IgD-negative memory B cell (primary cell): ENCODE measurements at regions not wholly inside any gene's neighbourhood (a gene's known extent, or its start where the extent isn't known, plus 50 kb on each side); places are given as distances from the start of the nearest gene placed in this dataset.

Source experiments
- H3K27ac Mint-ChIP-seq, 3 donors: one replicate each; pipeline ENCODE4 v1.8.0; 2020 to 2022; ENCODE audit warnings: mild to moderate bottlenecking in 3 of 3, mixed read lengths in 3 of 3, moderate library complexity in 1 of 3
- H3K27me3 Mint-ChIP-seq: one replicate; pipeline ENCODE4 v1.8.0; 2021; ENCODE audit warnings: mixed read lengths
- H3K36me3 Mint-ChIP-seq: one replicate; pipeline ENCODE4 v1.8.0; 2020; ENCODE audit warnings: mild to moderate bottlenecking, mixed read lengths
- H3K4me1 Mint-ChIP-seq, 3 donors: one replicate each; pipeline ENCODE4 v1.8.0; 2020 to 2022; ENCODE audit warnings: mixed read lengths in 3 of 3, mild to moderate bottlenecking in 1 of 3
- H3K4me3 Mint-ChIP-seq, 4 donors: one replicate each; pipeline ENCODE4 v1.8.0; 2020 to 2022; ENCODE audit warnings: mild to moderate bottlenecking in 4 of 4, mixed read lengths in 4 of 4, moderate library complexity in 3 of 4
- H3K9me3 Mint-ChIP-seq, 3 donors: one replicate each; pipeline ENCODE4 v1.8.0; 2020 to 2021; ENCODE audit warnings: mixed read lengths in 3 of 3, mild to moderate bottlenecking in 1 of 3

- H3K9me3 Mint-ChIP-seq: peaks cover 0 to 2% (median 2%) of the 10 kb centered on the region in 3 donors
- peaks cover 8% of the 10 kb centered on the region for H3K27me3 Mint-ChIP-seq
- peak overlapping the region in 2 of 4 donors; percentile 51 to 65 for H3K4me3 Mint-ChIP-seq
- H3K36me3 Mint-ChIP-seq: no peaks in the 10 kb centered on the region
- H3K4me1 Mint-ChIP-seq: peaks cover 2 to 8% (median 6%) of the 10 kb centered on the region in 3 donors
- H3K27ac Mint-ChIP-seq: peak overlapping the region in 1 of 3 donors; percentile 89
Measured at GRCh38 chr10:1938317-1938716, 201.0 kb upstream of the ADARB2 start.

GRCh38 chr10:1935912-1936311 lies 198.6 kb upstream of the ADARB2 start:
- H3K27ac Mint-ChIP-seq: no peak overlapping the region
- peaks cover 2% of the 10 kb centered on the region for H3K36me3 Mint-ChIP-seq
- H3K27me3 Mint-ChIP-seq: peaks cover 14% of the 10 kb centered on the region
- no peak overlapping the region for H3K4me3 Mint-ChIP-seq
- no peaks in the 10 kb centered on the region for H3K9me3 Mint-ChIP-seq
- H3K4me1 Mint-ChIP-seq: peaks cover 5 to 12% (median 9%) of the 10 kb centered on the region in 3 donors

GRCh38 chr10:1933215-1933614 lies 195.9 kb upstream of the ADARB2 start:
- Mint-ChIP-seq H3K27ac (no peak overlapping the region), H3K4me1 (peaks cover under 1 to 8% (median 6%) of the 10 kb centered on the region in 3 donors), H3K9me3 (no peaks in the 10 kb centered on the region), H3K4me3 (no peak overlapping the region), H3K27me3 (peaks cover 14% of the 10 kb centered on the region), H3K36me3 (peaks cover 2% of the 10 kb centered on the region)

- peaks cover 0 to 7% (median 6%) of the 10 kb centered on the region in 3 donors for H3K4me1 Mint-ChIP-seq
- H3K4me3 Mint-ChIP-seq: no peak overlapping the region
Measured at GRCh38 chr10:1932692-1933094, 195.4 kb upstream of the ADARB2 start.

GRCh38 chr10:1928606-1929005 lies 191.3 kb upstream of the ADARB2 start:
- Mint-ChIP-seq H3K27me3 (peaks cover 18% of the 10 kb centered on the region), H3K9me3 (no peaks in the 10 kb centered on the region), H3K36me3 (peaks cover 2% of the 10 kb centered on the region), H3K27ac (peak overlapping the region in 1 of 3 donors; percentile 82), H3K4me3 (no peak overlapping the region), H3K4me1 (peaks cover 0 to 7% (median 6%) of the 10 kb centered on the region in 3 donors)

More at GRCh38 chr10:1932692-1933094, 195.4 kb upstream of the ADARB2 start:
- H3K27me3 Mint-ChIP-seq: peaks cover 16% of the 10 kb centered on the region
- no peaks in the 10 kb centered on the region for H3K9me3 Mint-ChIP-seq
- H3K27ac Mint-ChIP-seq: no peak overlapping the region
- peaks cover 2% of the 10 kb centered on the region for H3K36me3 Mint-ChIP-seq

- H3K27me3 Mint-ChIP-seq: peaks cover 8% of the 10 kb centered on the region
- H3K27ac Mint-ChIP-seq: no peak overlapping the region
- peaks cover 0 to 5% (median 0%) of the 10 kb centered on the region in 3 donors for H3K4me1 Mint-ChIP-seq
- H3K36me3 Mint-ChIP-seq: no peaks in the 10 kb centered on the region
- peaks cover 0 to 5% (median 0%) of the 10 kb centered on the region in 3 donors for H3K9me3 Mint-ChIP-seq
- no peak overlapping the region for H3K4me3 Mint-ChIP-seq
Measured at GRCh38 chr10:1923998-1924397, 186.7 kb upstream of the ADARB2 start.

GRCh38 chr10:1923586-1923985 lies 186.3 kb upstream of the ADARB2 start:
- H3K4me3 Mint-ChIP-seq: peak overlapping the region in 1 of 4 donors; percentile 53

GRCh38 chr10:1920941-1921340 lies 183.6 kb upstream of the ADARB2 start:
- H3K27ac Mint-ChIP-seq: no peak overlapping the region
- H3K36me3 Mint-ChIP-seq: no peaks in the 10 kb centered on the region
- H3K9me3 Mint-ChIP-seq: peaks cover 0 to 17% (median 0%) of the 10 kb centered on the region in 3 donors
- H3K4me3 Mint-ChIP-seq: no peak overlapping the region
- H3K4me1 Mint-ChIP-seq: peaks cover 0 to 5% (median 0%) of the 10 kb centered on the region in 3 donors
- peaks cover 4% of the 10 kb centered on the region for H3K27me3 Mint-ChIP-seq

More at GRCh38 chr10:1923586-1923985, 186.3 kb upstream of the ADARB2 start:
- Mint-ChIP-seq H3K27me3 (peaks cover 8% of the 10 kb centered on the region), H3K4me1 (peaks cover 0 to 5% (median 0%) of the 10 kb centered on the region in 3 donors), H3K9me3 (peaks cover 0 to 5% (median 0%) of the 10 kb centered on the region in 3 donors), H3K36me3 (no peaks in the 10 kb centered on the region), H3K27ac (no peak overlapping the region)

GRCh38 chr10:1920127-1920526 lies 182.8 kb upstream of the ADARB2 start:
- peaks cover 4% of the 10 kb centered on the region for H3K27me3 Mint-ChIP-seq
- no peak overlapping the region for H3K4me3 Mint-ChIP-seq
- peaks cover 0 to 17% (median 0%) of the 10 kb centered on the region in 3 donors for H3K9me3 Mint-ChIP-seq
- H3K27ac Mint-ChIP-seq: no peak overlapping the region
- no peaks in the 10 kb centered on the region for H3K36me3 Mint-ChIP-seq
- peaks cover 0 to 5% (median 0%) of the 10 kb centered on the region in 3 donors for H3K4me1 Mint-ChIP-seq

- no peaks in the 10 kb centered on the region for H3K27me3 Mint-ChIP-seq
- no peak overlapping the region for H3K27ac Mint-ChIP-seq
- H3K4me1 Mint-ChIP-seq: no peaks in the 10 kb centered on the region
- peaks cover 0 to 5% (median 5%) of the 10 kb centered on the region in 3 donors for H3K9me3 Mint-ChIP-seq
- H3K4me3 Mint-ChIP-seq: no peak overlapping the region
- no peaks in the 10 kb centered on the region for H3K36me3 Mint-ChIP-seq
Measured at GRCh38 chr10:1911771-1912170, 174.4 kb upstream of the ADARB2 start.

- Mint-ChIP-seq H3K36me3 (no peaks in the 10 kb centered on the region), H3K4me3 (peak overlapping the region in 1 of 4 donors; percentile 47), H3K4me1 (peaks cover 0 to 4% (median 4%) of the 10 kb centered on the region in 3 donors), H3K27me3 (peaks cover 2% of the 10 kb centered on the region), H3K9me3 (peaks cover 0 to 12% (median 10%) of the 10 kb centered on the region in 3 donors), H3K27ac (no peak overlapping the region)
Measured at GRCh38 chr10:1903982-1904381, 166.7 kb upstream of the ADARB2 start.

GRCh38 chr10:1896153-1896552 lies 158.8 kb upstream of the ADARB2 start:
- Mint-ChIP-seq H3K4me3 (no peak overlapping the region), H3K9me3 (peaks cover 0 to 3% (median 0%) of the 10 kb centered on the region in 3 donors), H3K4me1 (peaks cover 0 to 4% (median 4%) of the 10 kb centered on the region in 3 donors), H3K27me3 (peaks cover 2% of the 10 kb centered on the region), H3K27ac (no peak overlapping the region), H3K36me3 (no peaks in the 10 kb centered on the region)

- H3K36me3 Mint-ChIP-seq: no peaks in the 10 kb centered on the region
- H3K4me3 Mint-ChIP-seq: no peak overlapping the region
Measured at GRCh38 chr10:1895691-1896090, 158.4 kb upstream of the ADARB2 start.

GRCh38 chr10:1894912-1895311 lies 157.6 kb upstream of the ADARB2 start:
- Mint-ChIP-seq H3K36me3 (no peaks in the 10 kb centered on the region), H3K4me3 (no peak overlapping the region), H3K27ac (no peak overlapping the region), H3K9me3 (peaks cover 0 to 5% (median 2%) of the 10 kb centered on the region in 3 donors), H3K4me1 (peaks cover 0 to 6% (median 0%) of the 10 kb centered on the region in 3 donors), H3K27me3 (peaks cover 2% of the 10 kb centered on the region)

More at GRCh38 chr10:1895691-1896090, 158.4 kb upstream of the ADARB2 start:
- Mint-ChIP-seq H3K4me1 (peaks cover 0 to 6% (median 4%) of the 10 kb centered on the region in 3 donors), H3K27ac (no peak overlapping the region), H3K27me3 (peaks cover 2% of the 10 kb centered on the region), H3K9me3 (peaks cover 0 to 3% (median 2%) of the 10 kb centered on the region in 3 donors)

GRCh38 chr10:1893941-1894340 lies 156.6 kb upstream of the ADARB2 start:
- no peak overlapping the region for H3K27ac Mint-ChIP-seq
- H3K4me1 Mint-ChIP-seq: peaks cover 0 to 2% (median 0%) of the 10 kb centered on the region in 3 donors
- H3K36me3 Mint-ChIP-seq: no peaks in the 10 kb centered on the region
- H3K4me3 Mint-ChIP-seq: no peak overlapping the region
- H3K9me3 Mint-ChIP-seq: peaks cover under 1 to 5% (median 2%) of the 10 kb centered on the region in 3 donors
- H3K27me3 Mint-ChIP-seq: peaks cover 2% of the 10 kb centered on the region

GRCh38 chr10:1886039-1886438 lies 148.7 kb upstream of the ADARB2 start:
- H3K4me1 Mint-ChIP-seq: peaks cover 0 to 2% (median 0%) of the 10 kb centered on the region in 3 donors
- H3K27ac Mint-ChIP-seq: no peak overlapping the region
- H3K36me3 Mint-ChIP-seq: no peaks in the 10 kb centered on the region
- H3K9me3 Mint-ChIP-seq: peaks cover 2 to 16% (median 13%) of the 10 kb centered on the region in 3 donors
- H3K27me3 Mint-ChIP-seq: no peaks in the 10 kb centered on the region
- H3K4me3 Mint-ChIP-seq: no peak overlapping the region
